T47D (cell line): ENCODE measurements at regions not wholly inside any gene's neighbourhood (a gene's known extent, or its start where the extent isn't known, plus 50 kb on each side); places are given as distances from the start of the nearest gene placed in this dataset.

Experiments used
- DNase-seq, 2 experiments: peaks; one replicate each; pipeline versions ENCODE4 v3.0.0 to v3.0.0-alpha.2; 2011 to 2012; ENCODE audit warnings: low read depth in 1 of 2, low spot score in 1 of 2
- JUND ChIP-seq: IDR thresholded peaks from 2 replicates; pipeline ENCODE4 v1.6.1; 2012; ENCODE audit warnings: low read depth
- in situ Hi-C: cut with HindIII; loops from 2 replicates; pipeline ENCODE4 v1.10.0; 2016; ENCODE audit warnings: low sequenced_read_pairs, low pct_unique_long_range_greater_than_20kb

- no peak for TF ChIP-seq JUND
- no peak for DNase-seq
- in situ Hi-C loops, result no loop called here
Measured at GRCh38 chr13:44084146-44084545, 204.4 kb downstream of the LACC1 start.

DNA sequence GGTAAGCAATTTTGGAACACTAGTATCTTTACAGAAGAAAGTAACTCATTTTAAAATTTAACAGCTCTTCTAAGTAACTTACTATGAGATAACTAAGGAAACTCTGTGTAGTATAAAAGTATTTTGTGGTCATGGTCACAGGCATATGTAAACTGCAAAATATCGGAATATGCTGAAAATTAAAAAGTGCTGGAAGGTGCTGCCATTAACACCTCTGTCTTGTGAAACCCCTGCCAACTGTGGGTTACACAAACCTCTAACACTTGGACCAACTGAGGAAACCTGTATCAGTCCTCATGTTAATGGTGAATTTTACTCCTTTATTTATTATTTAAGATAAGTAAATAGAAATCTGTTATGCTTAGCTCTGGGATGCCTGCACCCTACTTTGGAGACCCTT is 206.7 kb downstream of the LACC1 start:
- no peak for DNase-seq
- in situ Hi-C loops, result no loop called here
- TF ChIP-seq JUND, result no peak

DNA sequence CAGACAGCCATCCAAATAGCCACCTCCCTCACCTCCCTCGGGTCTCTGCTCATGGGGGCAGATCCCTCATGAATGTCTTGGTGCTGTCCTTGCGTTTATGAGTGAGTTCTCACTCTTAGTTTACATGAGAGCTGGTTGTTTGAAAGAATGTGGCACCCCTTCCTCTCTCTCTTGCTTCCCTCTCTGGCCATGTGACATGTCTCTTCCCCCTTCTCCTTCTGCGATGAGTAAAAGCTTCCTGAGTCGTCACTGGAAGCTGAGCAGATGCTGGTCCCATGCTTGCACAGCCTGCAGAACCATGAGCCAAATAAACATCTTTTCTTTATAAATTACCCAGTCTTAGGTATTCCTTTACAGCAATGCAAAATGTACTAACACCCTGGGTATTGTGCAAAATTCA is 208.7 kb downstream of the LACC1 start:
- TF ChIP-seq JUND, result no peak
- in situ Hi-C loops, result no loop called here
- no peak for DNase-seq

- in situ Hi-C loops, result no loop called here
- DNase-seq, result no peak
- no peak for TF ChIP-seq JUND
Measured at GRCh38 chr13:44088991-44089413, 209.3 kb downstream of the LACC1 start.

GRCh38 chr13:44089452-44089851 is 209.7 kb downstream of the LACC1 start:
- TF ChIP-seq JUND, result no peak
- no peak for DNase-seq
- in situ Hi-C loops, result no loop called here

- TF ChIP-seq JUND, result no peak
- in situ Hi-C loops, result no loop called here
- no peak for DNase-seq
Measured at GRCh38 chr13:44092078-44092970, 212.6 kb downstream of the LACC1 start.

DNA sequence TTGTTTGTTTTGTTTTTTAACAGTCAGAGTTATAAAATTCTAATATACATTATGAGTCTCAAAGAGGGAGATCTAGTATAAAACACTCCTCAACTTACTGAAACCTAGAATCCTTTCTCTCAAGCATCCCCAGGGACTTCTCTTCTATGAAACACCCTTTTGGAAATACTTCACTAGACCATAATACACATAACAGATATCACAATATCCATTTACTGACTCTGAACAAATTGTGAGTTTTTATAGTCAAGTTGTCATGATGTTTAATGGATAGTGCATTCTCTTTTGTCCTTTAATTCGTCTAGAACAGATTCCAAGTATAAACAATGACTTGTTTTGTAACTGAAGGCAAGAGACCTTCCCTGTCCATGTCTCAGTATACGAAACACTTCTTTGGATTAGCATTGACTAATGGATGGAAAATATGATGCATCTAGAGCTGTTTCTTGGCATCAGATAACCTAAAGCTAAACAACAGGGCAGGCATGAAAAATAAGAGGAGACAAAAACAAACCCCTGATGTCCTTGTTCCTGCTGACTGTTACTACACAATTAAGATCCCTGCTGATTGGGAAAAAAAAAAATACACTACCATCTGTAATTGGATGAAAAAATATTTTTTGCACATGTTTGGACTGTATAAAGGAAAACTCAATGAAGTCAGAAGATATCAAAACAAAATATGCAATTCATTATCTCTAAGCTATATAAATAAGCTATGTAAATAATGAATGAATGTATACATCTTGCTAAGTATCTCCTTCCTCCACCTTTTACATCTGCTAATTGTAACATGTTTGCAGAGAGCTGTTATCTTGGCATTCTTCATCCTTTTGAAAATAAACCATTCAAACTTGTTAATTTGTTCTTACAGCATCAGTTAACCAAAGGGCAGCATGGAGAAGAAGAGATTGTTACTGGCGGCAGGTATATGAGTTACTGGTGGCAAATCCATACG is 214.2 kb downstream of the LACC1 start:
- TF ChIP-seq JUND, result no peak
- in situ Hi-C loops, result no loop called here
- no peak for DNase-seq

DNA sequence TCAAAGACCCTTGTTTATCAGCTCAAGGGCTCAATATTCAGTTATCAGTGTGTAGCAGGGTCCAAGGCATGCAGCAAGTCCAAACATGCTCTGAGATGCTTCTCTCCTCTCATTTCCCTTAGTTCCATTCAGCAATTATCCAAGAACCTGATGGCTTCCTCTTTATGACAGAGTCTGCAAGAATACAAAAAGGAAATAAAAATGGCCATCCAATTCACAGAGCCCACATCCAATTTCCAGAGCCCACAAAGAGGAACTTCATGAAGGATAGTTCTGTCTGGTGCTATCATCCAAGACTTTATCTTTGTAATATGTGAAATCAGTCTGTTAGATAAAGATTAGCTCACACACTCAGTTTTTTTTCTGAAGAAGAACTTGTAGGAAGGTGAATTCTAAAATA is 217.2 kb downstream of the LACC1 start:
- in situ Hi-C loops, result no loop called here
- no peak for TF ChIP-seq JUND
- DNase-seq, result no peak

- no peak for TF ChIP-seq JUND
- DNase-seq, result no peak
- in situ Hi-C loops, result no loop called here
Measured at GRCh38 chr13:44098559-44098958, 218.9 kb downstream of the LACC1 start.

- in situ Hi-C loops, result no loop called here
- DNase-seq, result no peak
Measured at GRCh38 chr13:44101347-44102083, 221.8 kb downstream of the LACC1 start.

DNA sequence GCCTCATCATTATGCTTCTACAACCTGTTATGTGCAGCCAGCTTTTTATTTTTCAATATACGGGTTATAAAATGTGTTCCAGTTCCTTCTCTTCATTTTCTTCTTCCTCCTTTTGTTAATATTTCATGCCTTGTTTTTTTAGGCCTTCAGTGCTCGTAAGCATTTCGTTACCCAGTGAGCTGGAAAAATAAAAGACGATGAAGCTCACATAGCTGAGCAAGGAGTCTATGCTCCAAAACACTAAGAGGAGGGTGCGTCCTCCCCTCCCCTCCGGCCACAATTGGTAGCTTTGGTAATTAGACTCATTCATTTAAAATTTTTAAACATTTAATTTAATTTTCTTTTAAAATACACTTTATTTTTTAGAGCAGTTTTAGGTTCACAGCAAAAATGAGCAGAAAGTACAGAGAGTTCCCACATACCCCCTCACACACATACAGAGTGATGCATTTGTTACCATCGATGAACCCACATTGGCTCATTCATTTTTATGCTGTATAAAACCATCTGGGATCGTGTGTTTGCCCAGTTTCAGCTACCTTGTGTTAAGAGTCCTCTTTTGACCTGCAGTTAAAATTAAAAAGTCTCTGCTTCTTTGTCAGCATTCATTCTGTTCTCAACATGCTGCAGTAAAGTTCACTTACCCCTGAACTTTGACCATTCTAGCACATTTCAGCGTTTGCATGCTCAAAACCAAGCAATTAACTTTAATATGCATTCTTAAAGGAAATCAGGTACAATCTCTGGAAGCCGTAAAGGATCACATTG is 223.9 kb downstream of the LACC1 start:
- DNase-seq, result no peak
- in situ Hi-C loops, result no loop called here
- no peak for TF ChIP-seq JUND

More at GRCh38 chr13:44101347-44102083, 221.8 kb downstream of the LACC1 start:
- no peak for TF ChIP-seq JUND

DNA sequence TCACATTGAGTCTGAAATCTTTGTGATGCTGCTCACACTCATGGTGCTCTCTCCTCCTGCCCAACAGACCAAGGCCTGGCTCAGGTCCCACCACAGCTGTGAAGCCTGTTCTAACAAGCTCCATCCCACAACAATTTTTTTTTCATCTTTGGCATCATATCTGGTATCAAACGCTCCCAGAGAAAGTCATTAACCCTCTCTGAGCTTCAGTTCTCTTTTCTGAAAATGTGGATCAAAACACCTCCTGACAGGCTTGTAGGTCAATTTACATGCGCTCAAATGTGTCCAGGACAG is 224.4 kb downstream of the LACC1 start:
- no peak for TF ChIP-seq JUND
- no peak for DNase-seq

More for the DNA sequence above, 224.4 kb downstream of the LACC1 start:
- in situ Hi-C loops, result no loop called here
